GM23248 (cell line): ENCODE measurements at regions not wholly inside any gene's neighbourhood (a gene's known extent, or its start where the extent isn't known, plus 50 kb on each side); places are given as distances from the start of the nearest gene placed in this dataset.

Experiments used
- EZH2 ChIP-seq: fragments of 200-600 bp; sonication (generic); IDR thresholded peaks from 2 replicates; pipeline ENCODE4 v1.6.1; 2018; ENCODE audit warnings: antibody characterized with exemption, mild to moderate bottlenecking; ENCODE audit not compliant: insufficient read depth, poor library complexity, severe bottlenecking
- EZH2phosphoT487 ChIP-seq: fragments of 200-600 bp; sonication (generic); IDR thresholded peaks from 2 replicates; pipeline ENCODE4 v1.6.1; 2018; ENCODE audit warnings: antibody characterized with exemption, moderate library complexity, mild to moderate bottlenecking, low read depth; ENCODE audit not compliant: insufficient read depth

DNA sequence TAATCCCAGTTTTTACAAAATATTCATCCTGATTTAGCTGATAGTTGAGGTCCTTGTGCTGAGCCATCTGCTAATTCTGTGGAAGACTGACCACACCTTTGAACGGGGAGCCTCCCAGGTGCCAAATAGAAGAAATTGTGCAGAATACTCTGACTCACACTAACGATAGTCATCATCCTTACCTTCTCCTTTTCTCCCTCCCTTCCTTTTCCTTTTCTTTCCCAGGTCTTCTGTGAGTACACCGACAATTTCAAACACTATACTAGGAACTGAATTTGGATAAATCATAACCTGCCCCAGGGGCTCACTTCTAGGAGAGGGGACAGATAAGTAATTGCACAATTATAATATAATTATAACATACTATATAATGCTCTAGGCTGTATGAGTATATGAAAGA is 73.1 kb upstream of the CTSC start:
- TF ChIP-seq EZH2, result no peak
- TF ChIP-seq EZH2phosphoT487, result no peak
